ENCODE measurements at regions not wholly inside any gene's neighbourhood (a gene's known extent, or its start where the extent isn't known, plus 50 kb on each side); places are given as distances from the start of the nearest gene placed in this dataset.

- POLR2A ChIA-PET, result no interaction called here
- Histone ChIP-seq H3K9me3 (ENCODE audit: low read length) (no peaks in the 10 kb centered on the region), H3K4me1 (ENCODE audit: insufficient read depth, low read length, poor library complexity, severe bottlenecking) (no peaks in the 10 kb centered on the region), H3K4me3 (ENCODE audit: low read depth, low read length, poor library complexity, severe bottlenecking) (no peak overlapping the region), H3K27ac (ENCODE audit: low read depth, low read length, poor library complexity, severe bottlenecking) (no peak overlapping the region), H3K79me2 (ENCODE audit: insufficient read depth, low read depth, low read length) (no peaks in the 10 kb centered on the region), H3K9me2 (ENCODE audit: insufficient read depth, low read length) (no peaks in the 10 kb centered on the region), H2AFZ (ENCODE audit: low read length) (no peak overlapping the region), H3K36me3 (ENCODE audit: insufficient read depth, low read length) (no peaks in the 10 kb centered on the region), H4K20me1 (ENCODE audit: insufficient read depth, low read length) (no peaks in the 10 kb centered on the region), H3K4me2 (ENCODE audit: low read length) (no peak overlapping the region)
- TF ChIP-seq CTCF (conservative IDR thresholded peaks at IDR 0.05; ENCODE audit: low read length), result no peak
- no peak for TF ChIP-seq EZH2phosphoT487 (IDR thresholded peaks at IDR 0.05; ENCODE audit: borderline replicate concordance, low read depth, low read length)
- intact Hi-C loops (cut with micrococcal nuclease; ENCODE audit: unreplicated experiment), result no loop called here
- CTCF ChIA-PET (ENCODE audit: unreplicated experiment), result no interaction called here
- DNase-seq (ENCODE audit: low spot score), result no peak
- BruUV-seq (replicated peaks), result no TSS peak
Observed at GRCh38 chr10:120205368-120206018, 251.5 kb upstream of the PLPP4 start.

- DNase-seq (ENCODE audit: low spot score), result no peak
- Histone ChIP-seq H3K27ac (ENCODE audit: low read depth, low read length, poor library complexity, severe bottlenecking) (no peak overlapping the region), H3K79me2 (ENCODE audit: insufficient read depth, low read depth, low read length) (no peaks in the 10 kb centered on the region), H3K9me3 (ENCODE audit: low read length) (no peaks in the 10 kb centered on the region), H3K4me2 (ENCODE audit: low read length) (no peak overlapping the region), H3K4me1 (ENCODE audit: insufficient read depth, low read length, poor library complexity, severe bottlenecking) (no peaks in the 10 kb centered on the region), H3K4me3 (ENCODE audit: low read depth, low read length, poor library complexity, severe bottlenecking) (no peak overlapping the region), H2AFZ (ENCODE audit: low read length) (no peak overlapping the region), H3K9me2 (ENCODE audit: insufficient read depth, low read length) (no peaks in the 10 kb centered on the region), H4K20me1 (ENCODE audit: insufficient read depth, low read length) (no peaks in the 10 kb centered on the region), H3K36me3 (ENCODE audit: insufficient read depth, low read length) (no peaks in the 10 kb centered on the region)
- POLR2A ChIA-PET, result no interaction called here
- intact Hi-C loops (cut with micrococcal nuclease; ENCODE audit: unreplicated experiment), result no loop called here
- TF ChIP-seq CTCF (conservative IDR thresholded peaks at IDR 0.05; ENCODE audit: low read length), result no peak
- TF ChIP-seq EZH2phosphoT487 (IDR thresholded peaks at IDR 0.05; ENCODE audit: borderline replicate concordance, low read depth, low read length), result no peak
- CTCF ChIA-PET (ENCODE audit: unreplicated experiment), result no interaction called here
- no TSS peak for BruUV-seq (replicated peaks)
Observed at GRCh38 chr10:120208488-120208887, 248.5 kb upstream of the PLPP4 start.

GRCh38 chr10:120209124-120209762 lies 247.8 kb upstream of the PLPP4 start:
- no peak for DNase-seq (ENCODE audit: low spot score)
- H3K9me3 ChIP-seq (ENCODE audit: low read length), result no peaks in the 10 kb centered on the region
- no peaks in the 10 kb centered on the region for H3K36me3 ChIP-seq (ENCODE audit: insufficient read depth, low read length)
- TF ChIP-seq CTCF (conservative IDR thresholded peaks at IDR 0.05; ENCODE audit: low read length) (no peak), EZH2phosphoT487 (IDR thresholded peaks at IDR 0.05; ENCODE audit: borderline replicate concordance, low read depth, low read length) (no peak)
- no peak overlapping the region for H2AFZ ChIP-seq (ENCODE audit: low read length)
- BruUV-seq (replicated peaks), result no TSS peak
- H4K20me1 ChIP-seq (ENCODE audit: insufficient read depth, low read length), result no peaks in the 10 kb centered on the region
- no peaks in the 10 kb centered on the region for H3K4me1 ChIP-seq (ENCODE audit: insufficient read depth, low read length, poor library complexity, severe bottlenecking)
- ChIA-PET POLR2A (no interaction called here), CTCF (ENCODE audit: unreplicated experiment) (no interaction called here)
- no peak overlapping the region for H3K4me3 ChIP-seq (ENCODE audit: low read depth, low read length, poor library complexity, severe bottlenecking)
- no peaks in the 10 kb centered on the region for H3K9me2 ChIP-seq (ENCODE audit: insufficient read depth, low read length)
- H3K4me2 ChIP-seq (ENCODE audit: low read length), result no peak overlapping the region
- intact Hi-C loops (cut with micrococcal nuclease; ENCODE audit: unreplicated experiment), result no loop called here
- no peaks in the 10 kb centered on the region for H3K79me2 ChIP-seq (ENCODE audit: insufficient read depth, low read depth, low read length)
- H3K27ac ChIP-seq (ENCODE audit: low read depth, low read length, poor library complexity, severe bottlenecking), result no peak overlapping the region
